ENCODE measurements at regions not wholly inside any gene's neighbourhood (a gene's known extent, or its start where the extent isn't known, plus 50 kb on each side); places are given as distances from the start of the nearest gene placed in this dataset.

DNA sequence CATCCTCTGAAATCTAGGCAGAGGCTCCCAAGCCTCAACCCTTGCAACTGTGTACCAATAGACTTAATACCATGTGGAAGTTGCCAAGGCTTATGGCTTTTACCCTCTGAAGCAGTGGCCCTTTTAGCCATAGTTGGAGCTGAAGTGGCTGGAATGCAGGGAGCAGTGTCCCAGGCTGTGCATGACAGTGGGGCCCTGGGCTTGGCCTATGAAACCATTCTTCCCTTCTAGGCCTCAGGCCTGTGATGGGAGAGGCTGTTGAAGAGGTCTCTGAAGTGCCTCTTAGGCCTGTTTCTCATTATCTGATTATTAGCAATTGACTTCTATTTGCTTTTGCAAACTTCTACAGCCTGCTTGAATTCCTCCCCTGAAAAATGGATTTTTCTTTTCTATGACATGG, 612.7 kb upstream of the ZWINT start:
- no peak for TF ChIP-seq CBX5 (IDR thresholded peaks at IDR 0.05; ENCODE audit: low read depth)
- no peak for TF ChIP-seq POU2F2 (IDR thresholded peaks at IDR 0.05; ENCODE audit: borderline replicate concordance, low read depth, low read length)
- no peak for TF ChIP-seq TARDBP (IDR thresholded peaks at IDR 0.05; ENCODE audit: borderline replicate concordance)
- no peak for TF ChIP-seq EP300 (IDR thresholded peaks at IDR 0.05; ENCODE audit: borderline replicate concordance in 1 of 2, control insufficient read depth in 1 of 2, low read depth in 2 of 2, low read length in 2 of 2)
- TF ChIP-seq, protein P1, sequence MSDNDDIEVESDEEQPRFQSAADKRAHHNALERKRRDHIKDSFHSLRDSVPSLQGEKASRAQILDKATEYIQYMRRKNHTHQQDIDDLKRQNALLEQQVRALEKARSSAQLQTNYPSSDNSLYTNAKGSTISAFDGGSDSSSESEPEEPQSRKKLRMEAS (IDR thresholded peaks at IDR 0.05; ENCODE audit: low read depth, low read length) = no peak
- TF ChIP-seq POLR2A (IDR thresholded peaks at IDR 0.05; ENCODE audit: low read depth, low read length) = no peak
- TF ChIP-seq, protein P2, sequence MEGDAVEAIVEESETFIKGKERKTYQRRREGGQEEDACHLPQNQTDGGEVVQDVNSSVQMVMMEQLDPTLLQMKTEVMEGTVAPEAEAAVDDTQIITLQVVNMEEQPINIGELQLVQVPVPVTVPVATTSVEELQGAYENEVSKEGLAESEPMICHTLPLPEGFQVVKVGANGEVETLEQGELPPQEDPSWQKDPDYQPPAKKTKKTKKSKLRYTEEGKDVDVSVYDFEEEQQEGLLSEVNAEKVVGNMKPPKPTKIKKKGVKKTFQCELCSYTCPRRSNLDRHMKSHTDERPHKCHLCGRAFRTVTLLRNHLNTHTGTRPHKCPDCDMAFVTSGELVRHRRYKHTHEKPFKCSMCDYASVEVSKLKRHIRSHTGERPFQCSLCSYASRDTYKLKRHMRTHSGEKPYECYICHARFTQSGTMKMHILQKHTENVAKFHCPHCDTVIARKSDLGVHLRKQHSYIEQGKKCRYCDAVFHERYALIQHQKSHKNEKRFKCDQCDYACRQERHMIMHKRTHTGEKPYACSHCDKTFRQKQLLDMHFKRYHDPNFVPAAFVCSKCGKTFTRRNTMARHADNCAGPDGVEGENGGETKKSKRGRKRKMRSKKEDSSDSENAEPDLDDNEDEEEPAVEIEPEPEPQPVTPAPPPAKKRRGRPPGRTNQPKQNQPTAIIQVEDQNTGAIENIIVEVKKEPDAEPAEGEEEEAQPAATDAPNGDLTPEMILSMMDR (IDR thresholded peaks at IDR 0.05 in 2 of 3, conservative IDR thresholded peaks at IDR 0.05 in 1 of 3; ENCODE audit: control insufficient read depth in 2 of 3, extremely low read depth in 1 of 3, insufficient read depth in 1 of 3, low read depth in 3 of 3, low read length in 3 of 3) = no peak
- TF ChIP-seq GATAD2B (conservative IDR thresholded peaks at IDR 0.05; ENCODE audit: low read depth) = no peak
- no peak for TF ChIP-seq EZH2 (IDR thresholded peaks at IDR 0.05; ENCODE audit: borderline replicate concordance, control insufficient read depth, low read depth, low read length)
- no peak for TF ChIP-seq MXI1 (IDR thresholded peaks at IDR 0.05; ENCODE audit: low read depth, low read length)
- TF ChIP-seq RFX5 (IDR thresholded peaks at IDR 0.05; ENCODE audit: low read depth, low read length) = no peak

Data from GM12878 (cell line).